ENCODE measurements at regions not wholly inside any gene's neighbourhood (a gene's known extent, or its start where the extent isn't known, plus 50 kb on each side); places are given as distances from the start of the nearest gene placed in this dataset.
"Not testable (repeated sequence)": the region's sequence is repeated elsewhere in the genome, so short reads cannot be mapped to it uniquely, and the experiment has no call there.

DNA sequence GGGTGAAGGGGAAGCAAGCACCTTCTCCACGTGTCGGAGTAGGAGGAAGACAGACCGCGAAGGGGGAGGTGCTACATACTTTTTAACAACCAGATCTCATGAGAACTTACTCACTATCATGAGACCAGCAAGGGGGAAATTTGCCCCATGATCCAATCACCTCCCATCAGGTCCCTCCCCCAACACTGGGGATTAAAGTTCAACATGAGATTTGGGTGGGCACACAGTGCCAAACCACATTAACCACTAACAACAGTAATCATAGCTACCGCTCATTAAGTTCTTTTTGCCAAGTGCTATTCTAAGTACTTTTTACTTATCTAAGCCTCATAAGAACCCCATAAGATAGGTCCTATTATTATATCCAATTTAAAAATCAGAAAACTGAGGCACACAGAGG, 450.5 kb upstream of the DDI1 start:
- no peak for DNase-seq

DNA sequence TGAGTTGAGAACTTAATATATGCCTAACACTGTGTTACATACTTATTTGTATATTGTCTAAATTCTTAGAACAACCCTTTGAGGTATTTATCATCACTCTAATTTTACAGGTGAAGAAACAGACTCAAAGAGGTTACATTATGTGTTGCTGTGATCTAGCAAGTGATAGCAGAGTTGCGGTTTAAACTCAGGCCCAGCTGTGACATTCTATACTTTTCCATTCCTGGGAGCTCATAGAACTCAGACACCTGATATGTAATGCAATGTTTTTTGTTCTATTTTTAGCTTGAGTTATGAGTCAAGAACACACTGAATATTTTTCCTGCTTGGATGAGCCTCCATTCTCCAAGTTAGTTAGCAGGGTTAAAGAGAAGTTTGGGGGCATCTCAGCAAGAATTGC, 449.7 kb upstream of the DDI1 start:
- no peak for DNase-seq

- DNase-seq, result peak; percentile 73
Observed at GRCh38 chr11:103587901-103588788, 448.3 kb upstream of the DDI1 start.

- DNase-seq, result no peak
Observed at GRCh38 chr11:103591554-103591953, 444.9 kb upstream of the DDI1 start.

DNA sequence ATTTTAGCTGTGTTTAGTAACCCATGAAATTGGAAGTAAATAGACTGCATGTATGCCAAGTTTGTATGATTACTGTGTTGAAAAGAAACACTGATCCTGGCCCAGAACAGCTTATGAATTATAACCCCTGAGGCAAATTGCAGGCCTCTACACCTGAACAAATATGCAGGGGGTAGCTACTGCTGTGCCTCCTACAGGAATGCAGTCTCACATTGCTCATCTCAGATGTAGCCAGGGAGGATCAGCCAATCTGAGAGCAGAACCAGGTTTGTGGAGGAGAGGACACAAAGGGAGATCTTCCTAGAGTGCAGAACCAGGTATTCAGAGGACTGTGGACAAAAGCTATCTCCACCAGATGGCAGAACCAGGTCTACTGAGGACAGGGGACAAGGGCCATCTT, 442.2 kb upstream of the DDI1 start:
- no peak for DNase-seq

GRCh38 chr11:103596315-103596714, 440.1 kb upstream of the DDI1 start:
- DNase-seq, result no peak

GRCh38 chr11:103601225-103601846, 435.1 kb upstream of the DDI1 start:
- peak; percentile 35 for DNase-seq

DNA sequence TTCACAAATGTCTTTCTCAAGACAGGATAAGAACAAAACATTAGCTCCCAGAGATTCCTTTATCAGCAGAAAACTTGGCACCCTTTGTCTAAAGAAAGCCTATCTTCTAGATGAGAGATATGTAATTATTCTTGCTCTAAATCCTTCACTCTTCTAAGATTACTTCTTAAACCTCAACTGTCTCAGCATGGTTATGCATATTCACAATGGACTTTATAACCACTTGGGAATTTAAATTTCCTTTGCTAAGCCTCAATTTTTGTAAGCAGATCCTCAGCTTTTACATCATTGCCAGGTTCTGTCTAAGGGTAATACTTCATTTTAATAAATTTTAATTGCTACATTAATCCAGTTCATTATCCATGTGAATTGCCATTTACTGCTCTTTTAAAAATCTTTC, 433.6 kb upstream of the DDI1 start:
- no peak for DNase-seq

DNA sequence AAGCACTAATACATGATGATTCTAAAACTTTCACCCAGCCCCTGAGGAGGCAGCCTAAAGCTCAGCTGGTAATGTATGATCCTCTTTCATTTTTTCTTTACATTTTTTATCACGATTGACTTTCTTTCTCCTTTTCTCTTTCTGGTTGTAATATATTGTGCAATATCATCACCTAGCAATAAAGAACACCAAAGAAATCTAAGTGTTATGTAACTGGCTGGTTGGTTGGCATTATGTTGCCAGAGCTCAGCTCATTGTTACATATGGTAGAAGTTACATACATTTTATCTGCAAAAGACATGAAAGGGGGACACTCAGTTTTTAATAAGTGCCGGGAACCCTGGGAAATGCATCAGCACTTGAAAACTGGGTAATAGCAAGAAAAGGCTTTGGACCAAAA, 432.1 kb upstream of the DDI1 start:
- DNase-seq, result no peak

GRCh38 chr11:103608566-103608965, 427.9 kb upstream of the DDI1 start:
- DNase-seq, result no peak

DNA sequence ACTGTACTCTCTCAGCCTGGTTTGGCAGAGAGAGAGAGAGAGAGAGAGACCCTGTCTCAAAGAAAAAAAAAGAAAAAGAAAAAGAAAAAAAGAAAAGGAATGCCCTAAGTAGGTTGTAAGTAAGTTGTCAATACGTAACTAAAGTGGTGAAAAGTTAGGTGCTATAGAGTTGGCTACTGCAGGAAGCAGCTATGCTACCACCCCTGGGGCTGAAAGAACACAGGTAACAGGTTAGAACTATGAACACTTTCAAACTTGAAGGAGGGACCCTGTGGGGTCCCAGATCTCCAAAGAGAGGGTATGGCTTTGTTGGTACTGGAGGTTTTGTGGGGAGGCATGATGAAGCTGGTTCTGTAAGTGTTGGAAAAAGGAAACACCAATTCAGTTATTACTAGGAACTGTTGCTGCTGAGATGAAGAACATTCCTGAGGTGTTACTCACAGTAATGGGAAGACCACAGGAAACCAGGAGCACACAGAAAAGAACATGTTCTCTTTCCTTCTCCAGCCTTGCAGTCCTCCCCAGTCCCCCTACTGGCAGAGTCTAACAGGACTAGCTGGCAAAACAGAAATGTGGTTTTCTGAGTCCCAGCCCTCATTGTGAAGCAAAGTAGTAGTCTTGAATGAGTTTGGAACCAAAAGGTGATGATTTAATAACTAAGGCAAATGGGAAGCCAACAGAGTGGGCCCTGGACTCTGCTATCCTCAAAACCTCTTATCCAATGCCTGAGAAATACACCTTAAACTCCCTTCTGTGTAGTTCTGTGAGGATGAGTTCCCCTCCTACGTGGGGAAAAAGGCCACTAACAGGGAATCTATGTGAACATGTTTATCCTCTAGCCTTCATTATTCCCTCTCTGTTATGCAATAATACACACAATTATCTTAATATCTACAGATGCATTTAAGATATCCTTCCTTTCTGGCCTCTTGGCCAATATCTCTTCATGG, 427.0 kb upstream of the DDI1 start:
- no peak for DNase-seq

DNA sequence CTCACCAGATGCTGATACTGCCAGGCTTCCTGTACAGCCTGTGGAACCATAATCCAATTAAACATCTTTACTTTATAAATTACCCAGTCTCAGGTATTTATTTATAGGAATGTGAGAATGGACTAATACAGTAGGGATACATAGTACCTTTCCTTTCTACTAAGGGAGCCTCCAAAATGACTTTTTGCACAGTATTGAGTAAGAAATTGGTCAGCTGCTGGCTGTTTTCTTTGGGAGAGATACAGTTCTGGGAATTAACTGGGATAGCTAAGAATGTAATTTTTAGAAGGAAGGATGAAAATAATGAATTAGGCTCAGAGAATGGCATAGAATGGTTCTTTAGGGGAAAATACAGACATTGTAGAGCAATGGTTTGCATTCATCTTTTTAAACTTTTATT, 426.0 kb upstream of the DDI1 start:
- no peak for DNase-seq

DNA sequence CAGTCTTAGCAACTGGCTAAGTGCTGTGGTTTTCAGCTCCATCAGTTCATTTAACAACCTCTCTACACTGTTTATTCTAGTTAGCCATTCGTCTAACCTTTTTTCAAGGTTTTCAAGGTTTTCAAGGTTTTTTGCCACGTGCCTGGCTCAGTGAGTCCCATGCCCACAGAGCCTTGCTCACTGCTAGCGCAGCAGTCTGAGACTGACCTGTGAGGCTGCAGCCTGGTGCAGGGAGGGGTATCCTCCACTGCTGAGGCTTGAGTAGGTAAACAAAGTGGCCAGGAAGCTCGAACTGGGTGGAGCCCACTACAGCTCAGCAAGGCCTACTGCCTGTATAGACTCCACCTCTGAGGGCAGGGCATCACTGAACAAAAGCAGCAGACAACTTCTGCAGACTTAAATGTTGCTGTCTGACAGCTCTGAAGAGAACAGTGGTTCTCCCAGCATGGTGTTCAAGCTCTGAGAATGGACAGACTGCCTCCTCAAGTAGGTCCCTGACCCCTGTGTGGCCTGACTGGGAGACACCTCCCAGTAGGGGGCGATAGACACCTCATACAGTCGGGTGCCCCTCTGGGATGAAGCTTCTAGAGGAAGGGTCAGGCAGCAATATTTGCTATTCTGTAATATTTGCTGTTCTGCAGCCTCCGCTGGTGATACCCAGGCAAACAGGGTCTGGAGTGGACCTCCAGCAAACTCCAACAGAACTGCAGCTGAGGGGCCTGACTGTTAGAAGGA, 424.7 kb upstream of the DDI1 start:
- not testable (repeated sequence) for DNase-seq

- DNase-seq, result not testable (repeated sequence)
Observed at GRCh38 chr11:103612451-103612850, 424.0 kb upstream of the DDI1 start.

GRCh38 chr11:103616586-103616985, 419.9 kb upstream of the DDI1 start:
- DNase-seq, result not testable (repeated sequence)

DNA sequence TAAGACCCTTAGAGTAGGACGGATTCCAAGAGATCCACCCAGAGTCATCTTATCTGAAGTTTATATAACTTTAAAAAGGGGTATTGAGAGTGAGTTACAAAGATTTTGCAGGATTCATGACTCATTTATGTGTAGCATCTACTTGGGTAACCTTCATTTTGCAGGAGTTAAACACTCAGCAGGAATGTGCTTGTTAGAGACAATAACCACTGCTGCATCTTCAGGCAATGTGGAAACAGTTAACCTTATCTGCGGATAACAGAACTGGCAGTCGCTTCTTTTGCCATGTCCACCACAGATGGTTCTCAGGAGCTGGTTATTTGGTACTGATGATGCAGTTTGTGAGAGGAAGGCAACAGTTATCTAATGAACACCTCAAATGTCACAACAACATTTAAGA, 417.9 kb upstream of the DDI1 start:
- DNase-seq, result no peak

DNA sequence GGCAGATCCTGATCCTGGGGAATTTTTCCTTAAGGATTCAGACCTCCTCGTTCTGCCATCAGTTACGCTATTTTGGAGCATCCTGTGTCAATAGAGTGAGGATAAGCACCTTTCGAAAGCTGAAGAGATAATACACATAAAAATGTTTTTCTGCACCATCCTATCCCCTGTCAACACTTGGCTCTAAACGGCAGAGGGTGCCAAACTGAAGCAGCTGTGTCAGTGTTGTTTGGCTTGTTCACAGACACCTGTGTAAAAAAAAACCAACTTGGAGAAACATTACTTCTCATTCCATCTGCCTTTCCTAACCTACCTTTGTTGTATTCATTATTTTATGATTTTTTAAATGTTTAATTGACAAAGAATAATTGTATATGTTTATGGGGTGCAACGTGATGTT, 417.0 kb upstream of the DDI1 start:
- DNase-seq, result no peak

- no peak for DNase-seq
Observed at GRCh38 chr11:103619938-103620337, 416.5 kb upstream of the DDI1 start.

GRCh38 chr11:103622296-103622695, 414.1 kb upstream of the DDI1 start:
- no peak for DNase-seq

- no peak for DNase-seq
Observed at GRCh38 chr11:103623933-103624332, 412.5 kb upstream of the DDI1 start.

- no peak for DNase-seq
Observed at GRCh38 chr11:103624708-103625623, 411.5 kb upstream of the DDI1 start.

DNA sequence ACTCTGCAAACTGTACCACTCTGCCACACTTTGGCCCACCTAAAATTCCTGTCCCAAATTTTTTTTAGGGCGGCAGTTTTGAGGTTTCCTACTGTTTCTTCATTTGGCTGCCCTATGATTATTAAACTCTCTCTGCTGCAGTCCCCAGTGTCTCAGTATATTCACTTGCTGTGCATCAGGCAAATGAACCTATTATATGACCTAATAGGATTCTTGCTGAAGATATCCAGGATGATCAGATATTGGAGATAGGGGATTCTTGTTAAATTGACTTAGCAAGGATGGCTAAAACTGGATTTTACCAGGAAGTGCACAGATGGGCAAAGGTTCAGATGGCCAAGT, 410.8 kb upstream of the DDI1 start:
- DNase-seq, result no peak

Measured in NCI-H510A (cell line).